Activated CD8-positive, alpha-beta memory T cell treated with anti-CD3 and anti-CD28 coated beads, Interleukin-2, amount 10 ng/mL, durations not matched to agents 7 days and 5 days (primary cell): ENCODE measurements at regions not wholly inside any gene's neighbourhood (a gene's known extent, or its start where the extent isn't known, plus 50 kb on each side); places are given as distances from the start of the nearest gene placed in this dataset.
"Not testable (repeated sequence)": the region's sequence is repeated elsewhere in the genome, so short reads cannot be mapped to it uniquely, and the experiment has no call there.

ENCODE experiments used
- ATAC-seq: fragments of 150-1000 bp; cut with Tn5 transposase; one replicate; pipeline ENCODE4 v1.10.0; 2021; ENCODE audit warnings: moderate library complexity
- CTCF ChIA-PET: fragments of 350-600 bp; sonication (Branson Sonifier 250); formaldehyde crosslinking; loops from one replicate; lab custom pipeline; 2021; ENCODE audit warnings: antibody characterized with exemption; lab: Charles Lee
- DNase-seq: peaks from one replicate; pipeline ENCODE4 v3.0.0-alpha.2; 2020
- H3K27ac Mint-ChIP-seq: one replicate; pipeline ENCODE4 v1.8.0; 2021; ENCODE audit warnings: mild to moderate bottlenecking, mixed read lengths
- H3K27me3 Mint-ChIP-seq: one replicate; pipeline ENCODE4 v1.8.0; 2021; ENCODE audit warnings: mixed read lengths
- H3K36me3 Mint-ChIP-seq: one replicate; pipeline ENCODE4 v1.8.0; 2021; ENCODE audit warnings: mild to moderate bottlenecking, mixed read lengths
- H3K4me1 Mint-ChIP-seq: one replicate; pipeline ENCODE4 v1.8.0; 2021; ENCODE audit warnings: mixed read lengths
- H3K4me3 Mint-ChIP-seq: one replicate; pipeline ENCODE4 v1.8.0; 2021; ENCODE audit warnings: mild to moderate bottlenecking, moderate library complexity, mixed read lengths
- H3K9me3 Mint-ChIP-seq: one replicate; pipeline ENCODE4 v1.8.0; 2022; ENCODE audit warnings: low read depth, mixed read lengths

DNA sequence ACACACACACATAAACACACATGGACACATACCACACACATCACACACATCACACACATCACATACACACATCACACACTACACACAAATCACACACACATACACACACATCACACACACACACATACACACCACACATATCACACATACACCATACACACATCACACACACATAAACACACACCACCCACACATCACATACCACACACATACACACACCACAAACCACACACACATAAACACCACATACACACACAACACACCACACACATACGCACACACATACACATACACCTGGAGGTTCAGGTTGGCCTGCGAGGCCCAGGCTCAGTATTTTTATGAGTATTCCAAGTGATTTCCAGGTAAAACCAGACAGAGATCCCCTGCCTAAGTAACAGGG is 279.5 kb downstream of the FOXL1 start:
- no peak for DNase-seq
- Mint-ChIP-seq H3K36me3 (no peaks in the 10 kb centered on the region), H3K27ac (no peak overlapping the region), H3K27me3 (no peaks in the 10 kb centered on the region), H3K4me1 (no peaks in the 10 kb centered on the region), H3K9me3 (no peaks in the 10 kb centered on the region), H3K4me3 (no peak overlapping the region)
- CTCF ChIA-PET: no interaction called here
- ATAC-seq: no peak

GRCh38 chr16:86858501-86858900 is 280.2 kb downstream of the FOXL1 start:
- ATAC-seq (no peak), DNase-seq (no peak)
- H3K27me3 Mint-ChIP-seq: no peaks in the 10 kb centered on the region
- no peaks in the 10 kb centered on the region for H3K9me3 Mint-ChIP-seq
- no peak overlapping the region for H3K27ac Mint-ChIP-seq
- H3K4me3 Mint-ChIP-seq: no peak overlapping the region
- no peaks in the 10 kb centered on the region for H3K36me3 Mint-ChIP-seq
- CTCF ChIA-PET: no interaction called here
- H3K4me1 Mint-ChIP-seq: no peaks in the 10 kb centered on the region

- H3K9me3 Mint-ChIP-seq, ATAC-seq, H3K4me1 Mint-ChIP-seq, H3K27ac Mint-ChIP-seq, DNase-seq, H3K36me3 Mint-ChIP-seq, CTCF ChIA-PET, H3K4me3 Mint-ChIP-seq, H3K27me3 Mint-ChIP-seq: not testable (repeated sequence)
Observed at GRCh38 chr16:86861270-86861858, 283.0 kb downstream of the FOXL1 start.

- no peak for DNase-seq
- Mint-ChIP-seq H3K27ac (no peak overlapping the region), H3K4me3 (no peak overlapping the region), H3K36me3 (no peaks in the 10 kb centered on the region), H3K4me1 (no peaks in the 10 kb centered on the region), H3K27me3 (no peaks in the 10 kb centered on the region), H3K9me3 (no peaks in the 10 kb centered on the region)
- ATAC-seq: no peak
- CTCF ChIA-PET: no interaction called here
Observed at GRCh38 chr16:86862595-86863280, 284.4 kb downstream of the FOXL1 start.

- no peak for DNase-seq
- no peak overlapping the region for H3K4me3 Mint-ChIP-seq
- no peaks in the 10 kb centered on the region for H3K4me1 Mint-ChIP-seq
- CTCF ChIA-PET: no interaction called here
- ATAC-seq: no peak
- no peaks in the 10 kb centered on the region for H3K9me3 Mint-ChIP-seq
- H3K27ac Mint-ChIP-seq: no peak overlapping the region
- H3K36me3 Mint-ChIP-seq: no peaks in the 10 kb centered on the region
- H3K27me3 Mint-ChIP-seq: no peaks in the 10 kb centered on the region
Observed at GRCh38 chr16:86863609-86864008, 285.3 kb downstream of the FOXL1 start.

GRCh38 chr16:86864586-86864985 is 286.2 kb downstream of the FOXL1 start:
- no peaks in the 10 kb centered on the region for H3K36me3 Mint-ChIP-seq
- CTCF ChIA-PET: no interaction called here
- H3K9me3 Mint-ChIP-seq: no peaks in the 10 kb centered on the region
- H3K27me3 Mint-ChIP-seq: no peaks in the 10 kb centered on the region
- no peak for ATAC-seq
- no peak overlapping the region for H3K4me3 Mint-ChIP-seq
- H3K4me1 Mint-ChIP-seq: no peaks in the 10 kb centered on the region
- no peak for DNase-seq
- no peak overlapping the region for H3K27ac Mint-ChIP-seq

- H3K27ac Mint-ChIP-seq: no peak overlapping the region
- no peak for ATAC-seq
- no peak for DNase-seq
- H3K27me3 Mint-ChIP-seq: no peaks in the 10 kb centered on the region
- H3K36me3 Mint-ChIP-seq: no peaks in the 10 kb centered on the region
- H3K4me1 Mint-ChIP-seq: no peaks in the 10 kb centered on the region
- no peak overlapping the region for H3K4me3 Mint-ChIP-seq
- H3K9me3 Mint-ChIP-seq: no peaks in the 10 kb centered on the region
- CTCF ChIA-PET: no interaction called here
Observed at GRCh38 chr16:86865851-86866662, 287.7 kb downstream of the FOXL1 start.

GRCh38 chr16:86866986-86867722 is 288.8 kb downstream of the FOXL1 start:
- Mint-ChIP-seq H3K27ac (no peak overlapping the region), H3K4me3 (no peak overlapping the region), H3K9me3 (no peaks in the 10 kb centered on the region), H3K4me1 (no peaks in the 10 kb centered on the region), H3K27me3 (no peaks in the 10 kb centered on the region), H3K36me3 (no peaks in the 10 kb centered on the region)
- no peak for ATAC-seq
- CTCF ChIA-PET: no interaction called here
- no peak for DNase-seq

DNA sequence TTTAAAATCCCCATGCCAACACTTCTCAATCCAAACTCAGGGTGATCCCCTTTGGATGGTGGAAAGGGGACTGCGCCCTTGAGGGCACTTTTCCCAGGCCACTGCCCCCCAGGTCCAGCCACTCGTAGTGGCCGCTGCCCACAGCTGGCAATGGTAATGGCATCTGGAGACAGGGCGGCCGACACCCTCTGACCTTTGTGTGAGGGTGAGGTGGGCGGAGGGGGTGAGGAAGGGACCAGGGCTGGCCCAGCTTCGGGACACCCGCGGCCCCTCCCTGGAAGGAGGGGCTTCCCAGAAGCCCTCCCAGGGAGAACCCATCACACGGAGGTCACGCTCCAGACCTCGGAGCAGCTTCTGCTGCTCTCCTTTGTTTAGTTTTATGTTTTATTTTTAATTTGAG is 289.7 kb downstream of the FOXL1 start:
- Mint-ChIP-seq H3K27ac (no peak overlapping the region), H3K4me3 (no peak overlapping the region), H3K36me3 (no peaks in the 10 kb centered on the region), H3K4me1 (no peaks in the 10 kb centered on the region), H3K9me3 (no peaks in the 10 kb centered on the region), H3K27me3 (no peaks in the 10 kb centered on the region)
- DNase-seq (no peak), ATAC-seq (no peak)
- CTCF ChIA-PET: no interaction called here

- Mint-ChIP-seq H3K4me1 (no peaks in the 10 kb centered on the region), H3K9me3 (no peaks in the 10 kb centered on the region), H3K27me3 (no peaks in the 10 kb centered on the region), H3K27ac (no peak overlapping the region), H3K4me3 (no peak overlapping the region), H3K36me3 (no peaks in the 10 kb centered on the region)
- DNase-seq (no peak), ATAC-seq (no peak)
- CTCF ChIA-PET: no interaction called here
Observed at GRCh38 chr16:86868786-86869185, 290.4 kb downstream of the FOXL1 start.

DNA sequence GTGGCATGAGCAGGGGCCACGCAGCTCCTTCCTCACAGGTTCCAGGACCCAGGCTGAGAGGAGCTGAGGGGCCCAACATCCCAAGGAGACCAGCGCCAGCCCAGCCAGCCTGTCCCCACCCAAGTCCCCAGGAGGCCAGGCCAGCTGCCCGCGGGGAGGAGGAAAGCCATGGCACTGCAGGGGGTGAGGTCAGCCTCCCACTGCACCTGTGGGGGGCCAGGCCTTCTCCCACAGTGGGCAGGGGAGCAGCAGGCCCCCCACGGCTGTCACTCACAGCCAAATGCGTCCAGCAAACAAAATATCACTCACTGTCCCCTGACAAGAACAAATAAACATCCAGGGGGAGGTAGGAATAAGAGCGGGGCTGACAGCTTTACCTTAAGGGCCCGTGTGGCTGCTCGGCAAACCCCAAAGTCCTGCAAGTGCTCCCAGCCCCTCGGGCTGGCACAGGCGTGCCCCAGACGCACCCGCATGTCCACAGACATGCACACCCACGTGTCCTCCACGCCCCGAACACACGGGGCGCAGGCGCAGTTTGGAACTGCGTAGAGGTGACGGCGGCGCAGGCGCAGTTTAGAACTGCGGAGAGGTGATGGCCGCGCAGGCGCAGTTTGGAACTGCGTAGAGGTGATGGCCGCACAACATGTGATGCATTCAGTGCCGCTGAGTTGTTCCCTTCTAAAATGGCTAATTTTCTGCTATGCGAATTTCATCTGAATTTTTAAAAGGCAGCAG is 291.1 kb downstream of the FOXL1 start:
- no peaks in the 10 kb centered on the region for H3K4me1 Mint-ChIP-seq
- CTCF ChIA-PET: no interaction called here
- DNase-seq (no peak), ATAC-seq (no peak)
- no peaks in the 10 kb centered on the region for H3K27me3 Mint-ChIP-seq
- H3K36me3 Mint-ChIP-seq: no peaks in the 10 kb centered on the region
- no peaks in the 10 kb centered on the region for H3K9me3 Mint-ChIP-seq
- no peak overlapping the region for H3K4me3 Mint-ChIP-seq
- H3K27ac Mint-ChIP-seq: no peak overlapping the region

DNA sequence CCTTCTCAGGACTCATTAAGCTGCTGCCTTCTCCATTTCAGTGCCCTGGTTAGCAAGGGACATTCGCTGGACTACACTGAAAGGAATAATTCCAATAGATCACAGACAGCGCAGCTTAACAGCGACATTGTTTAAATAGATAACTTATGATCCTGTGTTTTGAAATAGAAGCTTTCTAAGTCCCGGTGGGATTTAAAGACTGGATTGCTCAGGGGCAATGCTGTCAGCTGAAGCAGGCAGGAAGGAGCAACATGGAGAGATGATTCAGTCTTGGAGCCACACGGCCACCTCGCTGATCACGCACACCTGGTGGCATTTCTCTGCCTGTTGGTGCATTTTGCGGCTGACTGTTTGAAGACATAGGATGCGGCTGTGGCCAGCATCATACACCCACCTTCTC is 292.0 kb downstream of the FOXL1 start:
- ATAC-seq: no peak
- no peak for DNase-seq
- no peak overlapping the region for H3K4me3 Mint-ChIP-seq
- H3K27me3 Mint-ChIP-seq: no peaks in the 10 kb centered on the region
- no peaks in the 10 kb centered on the region for H3K36me3 Mint-ChIP-seq
- no peaks in the 10 kb centered on the region for H3K4me1 Mint-ChIP-seq
- H3K9me3 Mint-ChIP-seq: no peaks in the 10 kb centered on the region
- CTCF ChIA-PET: no interaction called here
- no peak overlapping the region for H3K27ac Mint-ChIP-seq

GRCh38 chr16:86872131-86872530 is 293.8 kb downstream of the FOXL1 start:
- H3K36me3 Mint-ChIP-seq: no peaks in the 10 kb centered on the region
- no peak for ATAC-seq
- no peaks in the 10 kb centered on the region for H3K9me3 Mint-ChIP-seq
- no peak for DNase-seq
- CTCF ChIA-PET: interaction anchor here (0.7 to 1.1 kb wide), 2 partner anchors 16 to 307 kb away, joined by 3 read pairs; no protein-coding TSS in a partner anchor
- H3K4me3 Mint-ChIP-seq: no peak overlapping the region
- no peaks in the 10 kb centered on the region for H3K4me1 Mint-ChIP-seq
- H3K27me3 Mint-ChIP-seq: peaks cover 5% of the 10 kb centered on the region
- no peak overlapping the region for H3K27ac Mint-ChIP-seq
